NCI-H510A (cell line): ENCODE measurements at regions not wholly inside any gene's neighbourhood (a gene's known extent, or its start where the extent isn't known, plus 50 kb on each side); places are given as distances from the start of the nearest gene placed in this dataset.

Experiments used
- DNase-seq: peaks from one replicate; lab custom pipeline; 2025; lab: John Stamatoyannopoulos, UW

DNA sequence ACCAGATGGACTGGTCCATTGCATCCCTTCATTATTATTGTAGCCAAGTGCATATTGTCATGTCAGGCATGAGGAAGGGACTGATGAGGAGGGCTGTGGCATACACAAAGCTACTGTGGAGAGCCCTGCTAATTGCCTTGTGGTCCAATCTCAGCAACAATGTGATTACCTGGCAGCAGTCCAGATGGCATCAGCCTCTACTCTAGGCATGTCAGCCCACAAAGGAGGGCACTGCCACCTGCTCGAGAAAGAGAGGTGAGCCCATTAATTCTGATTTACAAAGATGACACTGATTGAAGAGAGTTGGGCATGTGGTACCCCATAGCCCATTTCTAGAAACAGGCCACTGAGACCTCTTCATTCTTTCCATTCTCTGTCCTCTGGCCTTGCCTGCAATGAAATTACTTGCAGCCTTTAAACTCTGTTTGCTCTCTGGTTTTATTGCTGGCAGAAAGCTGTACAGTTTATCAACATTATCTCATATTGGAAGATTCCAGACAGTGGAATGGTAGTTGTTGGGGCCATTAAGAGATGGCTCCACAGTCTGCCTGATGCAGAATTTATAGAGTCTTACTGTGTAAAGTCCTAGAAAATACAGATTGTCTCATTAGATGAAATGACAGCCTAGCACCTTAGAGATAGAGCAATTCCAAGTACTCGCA is 307.7 kb downstream of the ARPP21 start:
- DNase-seq = no peak

GRCh38 chr3:35950021-35950420 is 310.7 kb downstream of the ARPP21 start:
- no peak for DNase-seq

GRCh38 chr3:35954413-35954812 is 315.1 kb downstream of the ARPP21 start:
- no peak for DNase-seq

DNA sequence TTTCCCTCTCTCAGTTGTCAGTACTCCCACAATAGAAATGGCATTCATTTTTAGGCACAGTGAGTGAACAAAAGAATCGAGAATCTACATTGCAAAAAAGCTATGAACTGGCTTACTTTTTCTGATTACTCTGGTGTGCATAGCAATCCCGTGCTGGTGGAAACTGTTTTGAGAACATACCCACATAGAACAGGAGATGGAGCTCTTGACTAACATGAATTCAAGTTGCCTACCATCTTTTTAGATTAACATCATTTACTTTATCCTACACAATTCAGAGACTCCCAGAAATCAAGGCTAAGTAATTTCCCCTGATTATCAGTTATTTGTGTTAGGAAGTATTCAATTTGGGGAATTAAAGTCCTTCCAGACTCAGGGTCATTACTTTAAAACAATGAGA is 326.6 kb downstream of the ARPP21 start:
- no peak for DNase-seq

DNA sequence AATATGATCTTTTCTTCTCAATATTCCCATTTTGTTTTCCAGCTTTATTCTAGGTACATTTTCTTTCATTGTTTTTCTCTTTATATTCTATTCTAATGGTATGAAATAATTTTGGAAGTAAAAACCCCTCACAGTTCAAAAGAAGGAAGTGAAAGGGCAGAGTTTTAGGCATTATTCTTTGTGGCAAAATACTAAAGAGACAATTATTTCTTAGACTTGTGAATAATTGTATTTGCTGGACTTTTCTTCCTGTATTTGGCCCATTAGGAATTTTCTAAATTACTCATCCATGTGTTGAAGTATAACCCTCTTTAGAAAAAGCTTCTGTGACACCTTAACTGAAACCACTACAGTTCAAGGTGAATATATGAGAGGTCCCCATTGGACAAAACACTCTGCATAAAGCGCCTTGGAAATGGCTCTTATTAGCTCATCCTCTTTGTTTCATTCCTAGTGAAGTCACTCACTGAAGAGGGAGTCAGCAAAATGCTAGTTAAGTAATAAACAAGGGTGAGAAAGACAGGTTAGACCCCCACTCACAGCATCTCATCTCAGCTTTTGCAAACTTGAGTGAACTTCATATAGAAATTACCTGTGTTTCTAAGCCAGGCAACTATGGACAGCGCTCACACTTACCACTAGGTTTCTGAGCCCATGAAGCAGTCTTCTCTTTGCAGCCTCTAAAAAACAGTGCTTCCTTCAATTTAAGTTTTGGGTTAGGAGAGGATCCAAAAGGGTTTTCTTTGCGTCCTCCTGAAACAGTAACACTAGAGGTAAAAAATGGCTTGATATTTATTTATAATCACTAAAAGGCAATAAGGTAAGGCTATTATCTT is 327.5 kb downstream of the ARPP21 start:
- no peak for DNase-seq

- DNase-seq = no peak
Measured at GRCh38 chr3:35968043-35968622, 328.8 kb downstream of the ARPP21 start.

DNA sequence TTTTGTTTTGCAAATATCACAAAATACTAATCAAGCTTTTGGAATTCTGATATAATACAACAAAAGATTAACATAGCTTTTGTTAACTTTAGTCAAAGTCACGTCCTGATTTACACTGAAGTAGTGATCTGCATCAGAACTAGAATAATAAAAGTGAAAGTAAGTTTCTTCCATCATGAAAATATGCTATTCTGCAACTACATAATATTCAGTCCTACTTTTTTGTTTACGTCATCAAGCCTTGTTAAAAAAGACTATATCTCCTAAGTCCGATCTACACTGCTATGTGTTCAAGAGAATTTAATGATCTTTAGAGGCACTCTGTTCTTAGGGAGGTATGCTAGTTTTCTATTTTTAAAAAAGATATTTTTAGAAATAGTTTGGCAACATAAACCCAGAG is 330.1 kb downstream of the ARPP21 start:
- no peak for DNase-seq

DNA sequence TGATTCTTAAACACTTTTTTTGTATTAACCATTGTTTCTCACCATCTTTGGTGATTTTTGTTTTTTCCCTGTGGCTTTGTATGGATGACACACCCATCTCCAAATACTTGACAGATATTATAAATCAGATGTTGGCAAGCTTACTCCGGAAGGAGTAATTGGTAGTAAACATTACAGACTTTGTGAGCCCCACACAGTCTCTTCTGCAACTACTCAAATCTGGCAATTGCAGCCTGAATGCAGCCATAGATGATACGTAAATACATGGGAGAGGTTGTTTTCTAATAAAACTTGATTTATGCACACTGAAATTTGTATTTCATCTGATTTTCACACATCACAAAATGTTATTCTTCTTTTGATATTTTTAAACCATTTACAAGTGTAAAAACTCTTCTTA is 331.5 kb downstream of the ARPP21 start:
- no peak for DNase-seq

GRCh38 chr3:35971686-35972085 is 332.4 kb downstream of the ARPP21 start:
- no peak for DNase-seq

GRCh38 chr3:35974872-35975271 is 335.5 kb downstream of the ARPP21 start:
- DNase-seq = no peak

- DNase-seq = no peak
Measured at GRCh38 chr3:35986161-35986560, 346.8 kb downstream of the ARPP21 start.

DNA sequence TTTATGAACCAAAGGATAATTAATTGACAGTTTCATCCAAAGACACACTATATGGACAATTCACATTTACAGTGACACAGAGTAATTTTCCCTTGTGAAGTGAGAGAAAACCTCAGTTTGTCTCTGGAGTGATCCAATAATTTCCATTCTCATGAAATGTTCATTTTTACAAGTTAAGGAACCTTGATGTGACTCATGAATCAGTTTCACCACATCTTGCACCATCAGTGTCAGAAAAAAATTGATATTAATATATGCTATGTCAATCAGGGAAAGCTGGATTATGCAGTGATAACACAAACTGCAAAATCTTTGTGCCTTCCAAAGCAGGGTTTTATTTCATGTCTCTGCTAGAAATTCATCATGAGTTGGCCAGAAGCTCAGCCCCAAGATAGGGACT is 348.1 kb downstream of the ARPP21 start:
- no peak for DNase-seq

DNA sequence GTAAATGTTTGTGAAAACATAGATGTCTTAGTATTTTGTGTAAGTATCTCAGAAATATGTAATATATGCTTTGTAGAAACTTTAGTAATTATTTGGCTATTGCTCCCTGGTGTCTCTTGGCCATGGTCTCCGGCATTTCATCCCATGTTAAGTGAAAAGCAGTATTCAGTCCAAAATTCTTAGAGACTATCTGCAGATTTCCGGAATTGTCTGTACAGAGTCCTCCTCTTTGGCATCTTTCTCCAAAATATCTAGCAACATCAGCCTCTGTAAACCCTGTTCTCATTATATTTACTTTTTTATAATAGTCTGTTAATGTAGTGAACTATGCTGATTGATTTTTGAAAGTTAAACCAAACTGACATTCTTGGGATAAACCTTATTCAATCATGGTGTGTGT is 352.7 kb downstream of the ARPP21 start:
- no peak for DNase-seq

DNA sequence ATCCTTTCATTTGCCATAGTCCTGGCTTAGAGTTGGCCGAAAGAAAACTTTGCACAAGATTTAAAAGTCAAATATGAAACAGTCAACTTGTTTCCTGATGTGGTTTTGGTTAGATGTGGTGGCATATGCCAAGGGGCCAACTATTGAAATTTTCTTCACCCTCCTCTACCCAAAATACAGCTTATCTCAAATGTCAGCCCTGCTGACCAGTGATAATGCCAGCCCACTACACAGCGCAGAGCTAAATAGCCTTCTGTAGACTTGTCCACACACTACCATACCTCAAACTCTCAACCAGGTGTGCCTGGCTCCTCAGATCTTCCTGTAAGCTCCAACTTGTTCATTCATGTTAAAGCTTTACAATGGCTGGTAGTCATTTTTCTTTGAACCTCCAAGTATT is 368.5 kb upstream of the STAC start:
- no peak for DNase-seq

- no peak for DNase-seq
Measured at GRCh38 chr3:36013425-36013824, 366.9 kb upstream of the STAC start.

GRCh38 chr3:36025232-36025631 is 355.1 kb upstream of the STAC start:
- DNase-seq = no peak

DNA sequence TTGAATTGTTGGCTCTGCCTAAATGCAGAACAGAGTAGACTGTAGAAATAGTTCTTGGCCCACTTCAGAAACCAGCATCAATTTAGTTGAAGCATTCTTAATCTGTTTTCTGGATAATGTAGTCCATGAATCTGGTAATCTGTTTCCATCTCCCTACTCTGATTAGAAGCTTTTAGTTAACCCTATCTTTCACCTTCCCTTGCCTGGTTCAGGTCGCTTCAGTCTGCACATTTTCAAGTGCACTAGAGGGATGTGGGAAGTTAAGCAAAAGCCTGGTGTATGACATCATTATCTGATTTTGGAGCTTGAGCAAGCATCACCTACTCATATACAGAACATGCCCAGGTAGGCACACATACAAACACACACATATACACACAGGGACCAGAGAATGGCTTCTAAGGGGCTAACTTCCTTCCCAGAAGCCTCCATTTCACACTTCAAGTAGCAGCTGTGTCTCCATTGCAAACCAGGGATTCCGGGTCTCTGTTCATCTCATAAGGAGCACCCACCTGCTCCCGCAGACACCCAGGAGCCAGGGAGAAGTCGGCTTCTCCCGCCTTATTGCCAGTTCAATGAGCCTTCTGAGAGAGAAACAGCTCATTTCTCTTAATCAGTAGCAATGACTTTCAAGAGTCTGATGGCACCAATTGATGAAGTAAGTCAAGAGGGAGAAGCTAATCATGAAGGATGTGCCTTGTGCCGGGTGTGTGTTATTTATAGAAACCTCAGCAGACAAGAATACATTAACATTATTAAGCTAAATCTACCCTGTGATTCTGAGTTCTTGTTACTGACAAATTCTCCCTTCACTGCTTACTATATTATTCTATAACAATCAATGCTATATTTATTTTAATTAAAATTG is 347.9 kb upstream of the STAC start:
- no peak for DNase-seq

DNA sequence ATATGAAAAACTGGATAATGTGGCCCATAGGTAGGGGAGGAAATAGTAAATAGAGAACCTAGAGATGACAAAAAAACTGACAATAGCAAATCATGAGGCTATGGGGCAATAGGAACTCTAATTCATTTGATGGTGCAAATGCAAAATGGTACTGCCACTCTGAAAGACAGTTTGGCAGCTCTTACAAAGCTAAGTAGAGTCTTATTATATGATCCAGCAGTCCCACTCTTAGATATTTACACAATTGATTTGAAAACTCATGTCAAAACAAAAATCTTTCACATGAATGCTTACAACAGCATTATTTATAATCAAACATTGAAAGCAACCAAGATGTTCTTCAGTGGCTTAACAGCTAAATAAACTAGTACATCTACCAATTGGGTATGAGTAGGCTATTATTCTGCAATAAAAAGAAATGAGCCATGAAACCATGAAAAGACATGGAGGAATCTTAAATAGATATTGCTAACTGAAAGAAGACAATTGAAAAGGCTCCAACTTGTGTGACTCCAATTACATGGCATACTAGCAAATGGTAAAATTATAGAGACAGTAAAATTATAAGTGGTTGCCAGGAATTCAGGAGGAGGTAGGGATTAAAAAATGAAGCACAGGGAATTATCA is 321.8 kb upstream of the STAC start:
- DNase-seq = no peak

DNA sequence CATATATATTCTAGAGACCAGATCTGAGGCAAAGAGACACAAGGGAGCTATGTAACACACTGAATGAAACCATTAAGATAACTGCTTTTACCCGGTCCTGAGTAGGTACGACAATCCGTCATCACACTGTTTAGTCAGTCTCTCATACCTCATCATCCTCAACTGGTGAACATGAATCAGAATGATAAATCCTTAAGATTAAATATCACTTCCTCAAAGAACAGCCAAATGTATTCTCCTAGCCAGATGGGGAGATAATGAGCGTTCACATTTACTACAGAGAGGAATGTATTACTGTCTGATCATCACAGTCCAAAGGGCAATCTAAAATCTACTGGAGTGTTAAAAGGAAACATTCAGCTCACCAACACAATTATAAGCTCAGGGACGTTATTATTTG is 319.4 kb upstream of the STAC start:
- no peak for DNase-seq

DNA sequence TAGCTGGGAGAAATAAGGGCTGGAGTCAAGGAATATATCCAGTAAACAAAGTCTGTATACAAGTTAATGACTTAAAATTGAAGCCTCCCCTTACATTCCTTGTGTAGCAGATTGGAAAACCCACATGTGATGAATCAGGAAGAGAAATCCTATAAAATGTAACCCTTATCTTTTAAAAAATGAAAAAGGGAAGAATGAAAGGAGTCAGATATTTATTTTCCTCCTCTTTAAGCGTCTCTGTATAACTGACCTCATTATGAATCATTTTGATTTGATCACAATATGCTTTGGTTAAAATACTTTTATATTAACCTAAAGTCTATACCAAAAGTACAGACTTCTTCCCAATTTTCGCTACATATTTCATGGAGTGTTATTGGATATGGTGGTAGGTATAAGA is 316.3 kb upstream of the STAC start:
- no peak for DNase-seq

- no peak for DNase-seq
Measured at GRCh38 chr3:36065321-36065720, 315.0 kb upstream of the STAC start.

- no peak for DNase-seq
Measured at GRCh38 chr3:36075491-36075890, 304.8 kb upstream of the STAC start.
